Keratinocyte (primary cell): ENCODE measurements at regions not wholly inside any gene's neighbourhood (a gene's known extent, or its start where the extent isn't known, plus 50 kb on each side); places are given as distances from the start of the nearest gene placed in this dataset.

Source experiments
- DNase-seq: peaks from one replicate; pipeline ENCODE4 v3.0.0-alpha.2; 2011; ENCODE audit warnings: low read depth, missing footprints, low spot score
- FAIRE-seq: peaks from 2 replicates; lab custom pipeline; 2011; peaks lifted over from hg19 to GRCh38; lab: Jason Lieb, UNC
- H2AFZ ChIP-seq: 2 replicates; pipeline ENCODE4 v1.6.0; 2012; ENCODE audit warnings: low read length, control low read depth, inconsistent platforms; ENCODE audit not compliant: control insufficient read depth
- H3K27ac ChIP-seq: 2 replicates; pipeline ENCODE4 v1.5.1; 2011; ENCODE audit warnings: low read length; ENCODE audit not compliant: control insufficient read depth, insufficient read depth
- H3K27me3 ChIP-seq: 3 replicates; pipeline ENCODE4 v1.6.0; 2011; ENCODE audit warnings: low read length; ENCODE audit not compliant: control insufficient read depth, insufficient read depth; ENCODE audit errors: extremely low read depth
- H3K36me3 ChIP-seq, 2 experiments: 2 replicates in 1 of 2; 3 replicates in 1 of 2; pipeline ENCODE4 v1.5.1; 2011; ENCODE audit warnings: low read length in 2 of 2, mild to moderate bottlenecking in 1 of 2; ENCODE audit not compliant: control insufficient read depth in 2 of 2, insufficient read depth in 2 of 2; ENCODE audit errors: extremely low read depth in 1 of 2
- H3K4me1 ChIP-seq: 3 replicates; pipeline ENCODE4 v1.5.1; 2011; ENCODE audit warnings: low read length; ENCODE audit not compliant: control insufficient read depth, insufficient read depth; ENCODE audit errors: extremely low read depth
- H3K4me2 ChIP-seq: 3 replicates; pipeline ENCODE4 v1.6.0; 2011; ENCODE audit warnings: low read depth, low read length; ENCODE audit not compliant: control insufficient read depth, insufficient read depth; ENCODE audit errors: extremely low read depth
- H3K4me3 ChIP-seq, 3 experiments: fragments of 200-600 bp in 1 of 3; sonication (generic) in 1 of 3; 2 replicates in 2 of 3; 3 replicates in 1 of 3; pipeline ENCODE4 v1.5.1; 2011 to 2016; ENCODE audit warnings: low read length in 3 of 3, mild to moderate bottlenecking in 3 of 3, control low read depth in 2 of 3, inconsistent platforms in 1 of 3, low read depth in 1 of 3, mixed read lengths in 1 of 3, mixed run types in 1 of 3, moderate library complexity in 1 of 3; ENCODE audit not compliant: control insufficient read depth in 2 of 3, insufficient read depth in 2 of 3; ENCODE audit errors: extremely low read depth in 1 of 3
- H3K79me2 ChIP-seq: 2 replicates; pipeline ENCODE4 v1.6.0; 2012; ENCODE audit warnings: low read length; ENCODE audit not compliant: control insufficient read depth, insufficient read depth
- H3K9ac ChIP-seq: 3 replicates; pipeline ENCODE4 v1.6.0; 2011; ENCODE audit warnings: low read length; ENCODE audit not compliant: control insufficient read depth, insufficient read depth; ENCODE audit errors: extremely low read depth
- H3K9me1 ChIP-seq: 3 replicates; pipeline ENCODE4 v1.6.0; 2011; ENCODE audit warnings: low read length; ENCODE audit not compliant: control insufficient read depth, insufficient read depth; ENCODE audit errors: extremely low read depth
- H3K9me3 ChIP-seq: 2 replicates; pipeline ENCODE4 v1.5.1; 2012; ENCODE audit warnings: low read depth, low read length; ENCODE audit not compliant: control insufficient read depth
- H4K20me1 ChIP-seq: 3 replicates; pipeline ENCODE4 v1.6.0; 2011; ENCODE audit warnings: low read length; ENCODE audit not compliant: control insufficient read depth, insufficient read depth; ENCODE audit errors: extremely low read depth
- EZH2 ChIP-seq: IDR thresholded peaks from one replicate; pipeline ENCODE4 v1.6.1; 2012; ENCODE audit warnings: inconsistent platforms, mild to moderate bottlenecking, low read length, moderate library complexity
- dilution Hi-C: fragments of 300-500 bp; cut with MboI; formaldehyde crosslinking; loops from one replicate; pipeline ENCODE4 v1.7.0; 2020; ENCODE audit warnings: low sequenced_read_pairs; ENCODE audit not compliant: extremely low pct_ligation_motif_present
- TF ChIP-seq, protein P1 (sequence below), 3 experiments: IDR thresholded peaks in 1 of 3; conservative IDR thresholded peaks in 1 of 3; optimal IDR thresholded peaks in 1 of 3; 2 replicates in 2 of 3; 3 replicates in 1 of 3; pipeline versions ENCODE3 to v1.5.1; 2011; ENCODE audit warnings: low read length in 3 of 3, mild to moderate bottlenecking in 3 of 3, moderate library complexity in 2 of 3, control low read depth in 1 of 3, inconsistent platforms in 1 of 3; ENCODE audit not compliant: insufficient read depth in 2 of 3; ENCODE audit errors: extremely low read depth in 1 of 3

DNA sequence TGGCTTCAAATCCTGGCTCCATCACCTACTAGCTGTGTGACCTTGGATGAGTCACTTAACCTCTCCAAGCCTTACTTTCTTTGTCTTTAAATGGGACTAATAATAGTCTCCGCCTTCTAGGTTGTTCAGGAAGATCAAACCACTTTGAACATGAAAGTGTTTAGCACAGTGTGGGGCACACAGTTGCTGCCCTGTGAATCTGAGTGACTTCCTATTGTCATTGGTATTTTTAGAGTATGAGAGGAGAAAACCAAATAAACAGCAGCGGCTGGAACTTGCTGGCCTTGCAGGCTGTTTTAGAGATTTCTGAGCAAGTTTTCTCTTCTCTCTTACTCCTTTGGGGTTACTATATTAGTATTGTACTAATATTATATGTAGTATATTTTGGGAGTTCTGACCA, 120.7 kb upstream of the MYL2 start:
- no peaks in the 10 kb centered on the region for H4K20me1 ChIP-seq
- H3K9me1 ChIP-seq, result no peaks in the 10 kb centered on the region
- dilution Hi-C loops, result no loop called here
- FAIRE-seq (no peak), DNase-seq (no peak)
- no peaks in the 10 kb centered on the region for H3K79me2 ChIP-seq
- H2AFZ ChIP-seq, result no peak overlapping the region
- no peak overlapping the region for H3K4me3 ChIP-seq
- no peak for TF ChIP-seq EZH2
- TF ChIP-seq, protein P1, sequence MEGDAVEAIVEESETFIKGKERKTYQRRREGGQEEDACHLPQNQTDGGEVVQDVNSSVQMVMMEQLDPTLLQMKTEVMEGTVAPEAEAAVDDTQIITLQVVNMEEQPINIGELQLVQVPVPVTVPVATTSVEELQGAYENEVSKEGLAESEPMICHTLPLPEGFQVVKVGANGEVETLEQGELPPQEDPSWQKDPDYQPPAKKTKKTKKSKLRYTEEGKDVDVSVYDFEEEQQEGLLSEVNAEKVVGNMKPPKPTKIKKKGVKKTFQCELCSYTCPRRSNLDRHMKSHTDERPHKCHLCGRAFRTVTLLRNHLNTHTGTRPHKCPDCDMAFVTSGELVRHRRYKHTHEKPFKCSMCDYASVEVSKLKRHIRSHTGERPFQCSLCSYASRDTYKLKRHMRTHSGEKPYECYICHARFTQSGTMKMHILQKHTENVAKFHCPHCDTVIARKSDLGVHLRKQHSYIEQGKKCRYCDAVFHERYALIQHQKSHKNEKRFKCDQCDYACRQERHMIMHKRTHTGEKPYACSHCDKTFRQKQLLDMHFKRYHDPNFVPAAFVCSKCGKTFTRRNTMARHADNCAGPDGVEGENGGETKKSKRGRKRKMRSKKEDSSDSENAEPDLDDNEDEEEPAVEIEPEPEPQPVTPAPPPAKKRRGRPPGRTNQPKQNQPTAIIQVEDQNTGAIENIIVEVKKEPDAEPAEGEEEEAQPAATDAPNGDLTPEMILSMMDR (optimal IDR thresholded peaks at IDR 0.05 in 1 of 3, IDR thresholded peaks at IDR 0.05 in 1 of 3, conservative IDR thresholded peaks at IDR 0.05 in 1 of 3; ENCODE audit: extremely low read depth in 1 of 3, insufficient read depth in 2 of 3, low read length in 3 of 3), result no peak
- no peak overlapping the region for H3K27ac ChIP-seq
- H3K36me3 ChIP-seq, result no peaks in the 10 kb centered on the region
- no peak overlapping the region for H3K9ac ChIP-seq
- no peaks in the 10 kb centered on the region for H3K4me1 ChIP-seq
- H3K4me2 ChIP-seq, result no peak overlapping the region
- H3K9me3 ChIP-seq, result no peaks in the 10 kb centered on the region
- H3K27me3 ChIP-seq, result peaks cover 23% of the 10 kb centered on the region

DNA sequence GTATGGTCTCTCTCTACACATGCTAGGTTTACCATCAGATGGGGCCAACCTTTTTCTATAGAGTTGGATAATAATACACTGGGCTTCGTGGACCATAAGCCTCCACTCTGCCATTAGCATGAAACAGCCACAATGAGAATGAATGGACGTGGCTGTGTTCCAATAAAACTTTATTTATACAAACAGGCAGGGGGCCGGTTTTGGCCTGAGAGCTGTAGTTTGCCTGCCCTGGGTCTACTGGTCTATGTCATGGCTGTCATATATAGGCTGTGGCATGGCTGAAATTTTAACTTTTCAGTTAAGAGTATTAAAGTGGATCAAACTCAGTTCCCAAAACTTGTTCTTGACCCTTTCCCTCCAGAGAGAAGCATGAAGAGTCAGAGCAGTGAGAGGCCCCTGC, 120.3 kb upstream of the MYL2 start:
- H3K79me2 ChIP-seq, result no peaks in the 10 kb centered on the region
- H3K4me1 ChIP-seq, result no peaks in the 10 kb centered on the region
- no peak overlapping the region for H2AFZ ChIP-seq
- FAIRE-seq (no peak), DNase-seq (no peak)
- H3K27me3 ChIP-seq, result peaks cover 27% of the 10 kb centered on the region
- TF ChIP-seq EZH2, result no peak
- TF ChIP-seq, protein P1 (optimal IDR thresholded peaks at IDR 0.05 in 1 of 3, IDR thresholded peaks at IDR 0.05 in 1 of 3, conservative IDR thresholded peaks at IDR 0.05 in 1 of 3; ENCODE audit: extremely low read depth in 1 of 3, insufficient read depth in 2 of 3, low read length in 3 of 3), result no peak
- no peak overlapping the region for H3K4me2 ChIP-seq
- no peak overlapping the region for H3K4me3 ChIP-seq
- no peak overlapping the region for H3K9ac ChIP-seq
- H3K36me3 ChIP-seq, result no peaks in the 10 kb centered on the region
- no peaks in the 10 kb centered on the region for H3K9me3 ChIP-seq
- no peaks in the 10 kb centered on the region for H4K20me1 ChIP-seq
- dilution Hi-C loops, result no loop called here
- H3K9me1 ChIP-seq, result no peaks in the 10 kb centered on the region
- no peak overlapping the region for H3K27ac ChIP-seq
